ENCODE measurements at regions not wholly inside any gene's neighbourhood (a gene's known extent, or its start where the extent isn't known, plus 50 kb on each side); places are given as distances from the start of the nearest gene placed in this dataset.

GRCh38 chr2:2890246-2890645 lies 487.4 kb downstream of the EIPR1 start:
- ATAC-seq, result no peak
- in situ Hi-C loops (cut with MboI), result no loop called here
- intact Hi-C loops (cut with micrococcal nuclease), result no loop called here
- Histone ChIP-seq H3K36me3 (ENCODE audit: control insufficient read depth, insufficient read depth, low read length) (no peaks in the 10 kb centered on the region), H3K9ac (ENCODE audit: insufficient read depth in 1 of 2, low read depth in 2 of 2, low read length in 2 of 2) (no peak overlapping the region), H2AFZ (ENCODE audit: low read depth, low read length) (no peak overlapping the region), H3K27me3 (ENCODE audit: control insufficient read depth in 2 of 2, insufficient read depth in 2 of 2, low read length in 2 of 2) (peaks cover 10 to 44% of the 10 kb centered on the region in 2 experiments; a peak in 4 of 5 replicates), H3K4me3 (no peak overlapping the region), H3K9me3 (replicated peaks; ENCODE audit: control insufficient read depth, insufficient read depth, low read depth, low read length) (no peaks in the 10 kb centered on the region), H3K79me2 (ENCODE audit: control insufficient read depth, insufficient read depth, low read length) (no peaks in the 10 kb centered on the region), H4K20me1 (replicated peaks; ENCODE audit: control insufficient read depth, insufficient read depth, low read length) (no peaks in the 10 kb centered on the region), H3K9me1 (ENCODE audit: control insufficient read depth, insufficient read depth, low read length) (peaks cover 3% of the 10 kb centered on the region), H3K27ac (ENCODE audit: extremely low read depth, low read depth, low read length) (no peak overlapping the region), H3K4me1 (replicated peaks in 1 of 2; ENCODE audit: control insufficient read depth in 2 of 2, insufficient read depth in 2 of 2, low read length in 2 of 2) (no peaks in the 10 kb centered on the region; a peak in 1 of 5 replicates), H3K4me2 (ENCODE audit: insufficient read depth, low read length) (no peak overlapping the region)
- 3% methylated on average over 10 of the region's 11 CpGs for WGBS (ENCODE audit: insufficient coverage, low coverage, missing lambda C conversion rate)
- no TSS peak for BruUV-seq (replicated peaks)
- DNase-seq (ENCODE audit: extremely low read depth in 1 of 4, low spot score in 3 of 4), result no peak
- CTCF ChIA-PET (ENCODE audit: low intra/inter-chr PET ratio), result no interaction called here
- no peak for TF ChIP-seq FOXK2 (conservative IDR thresholded peaks at IDR 0.05 in 1 of 2, IDR thresholded peaks at IDR 0.05 in 1 of 2; ENCODE audit: low read depth in 2 of 2)
- TF ChIP-seq LCOR (CRISPR knock-in tag; IDR thresholded peaks at IDR 0.05), result no peak
- TF ChIP-seq SIN3A (IDR thresholded peaks at IDR 0.05; ENCODE audit: borderline replicate concordance in 2 of 2, control insufficient read depth in 1 of 2, low read depth in 2 of 2, low read length in 2 of 2), result no peak
- TF ChIP-seq, protein P1, sequence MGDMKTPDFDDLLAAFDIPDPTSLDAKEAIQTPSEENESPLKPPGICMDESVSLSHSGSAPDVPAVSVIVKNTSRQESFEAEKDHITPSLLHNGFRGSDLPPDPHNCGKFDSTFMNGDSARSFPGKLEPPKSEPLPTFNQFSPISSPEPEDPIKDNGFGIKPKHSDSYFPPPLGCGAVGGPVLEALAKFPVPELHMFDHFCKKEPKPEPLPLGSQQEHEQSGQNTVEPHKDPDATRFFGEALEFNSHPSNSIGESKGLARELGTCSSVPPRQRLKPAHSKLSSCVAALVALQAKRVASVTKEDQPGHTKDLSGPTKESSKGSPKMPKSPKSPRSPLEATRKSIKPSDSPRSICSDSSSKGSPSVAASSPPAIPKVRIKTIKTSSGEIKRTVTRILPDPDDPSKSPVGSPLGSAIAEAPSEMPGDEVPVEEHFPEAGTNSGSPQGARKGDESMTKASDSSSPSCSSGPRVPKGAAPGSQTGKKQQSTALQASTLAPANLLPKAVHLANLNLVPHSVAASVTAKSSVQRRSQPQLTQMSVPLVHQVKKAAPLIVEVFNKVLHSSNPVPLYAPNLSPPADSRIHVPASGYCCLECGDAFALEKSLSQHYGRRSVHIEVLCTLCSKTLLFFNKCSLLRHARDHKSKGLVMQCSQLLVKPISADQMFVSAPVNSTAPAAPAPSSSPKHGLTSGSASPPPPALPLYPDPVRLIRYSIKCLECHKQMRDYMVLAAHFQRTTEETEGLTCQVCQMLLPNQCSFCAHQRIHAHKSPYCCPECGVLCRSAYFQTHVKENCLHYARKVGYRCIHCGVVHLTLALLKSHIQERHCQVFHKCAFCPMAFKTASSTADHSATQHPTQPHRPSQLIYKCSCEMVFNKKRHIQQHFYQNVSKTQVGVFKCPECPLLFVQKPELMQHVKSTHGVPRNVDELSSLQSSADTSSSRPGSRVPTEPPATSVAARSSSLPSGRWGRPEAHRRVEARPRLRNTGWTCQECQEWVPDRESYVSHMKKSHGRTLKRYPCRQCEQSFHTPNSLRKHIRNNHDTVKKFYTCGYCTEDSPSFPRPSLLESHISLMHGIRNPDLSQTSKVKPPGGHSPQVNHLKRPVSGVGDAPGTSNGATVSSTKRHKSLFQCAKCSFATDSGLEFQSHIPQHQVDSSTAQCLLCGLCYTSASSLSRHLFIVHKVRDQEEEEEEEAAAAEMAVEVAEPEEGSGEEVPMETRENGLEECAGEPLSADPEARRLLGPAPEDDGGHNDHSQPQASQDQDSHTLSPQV (IDR thresholded peaks at IDR 0.05), result no peak
- no peak for TF ChIP-seq CGGBP1 (CRISPR knock-in tag; IDR thresholded peaks at IDR 0.05)
- POLR2A ChIA-PET, result no interaction called here
- FAIRE-seq, result no peak

Data from K562 (cell line).